ENCODE measurements at regions not wholly inside any gene's neighbourhood (a gene's known extent, or its start where the extent isn't known, plus 50 kb on each side); places are given as distances from the start of the nearest gene placed in this dataset.
A peak's percentile ranks its signal among the peaks of the same experiment; 100 is the strongest.

- no peak for TF ChIP-seq CTCF (IDR thresholded peaks at IDR 0.05; ENCODE audit: low read depth, low read length)
- peak in 1 of 2 donors; percentile 5 for DNase-seq (ENCODE audit: low read depth in 2 of 2)
- H3K4me3 ChIP-seq (replicated peaks in 1 of 2; ENCODE audit: low read depth in 2 of 2, low read length in 2 of 2) = no peak overlapping the region
These were observed 528.4 kb upstream of the NBEA start for GRCh38 chr13:34413538-34414210.

GRCh38 chr13:34414616-34415015, 527.5 kb upstream of the NBEA start:
- H3K4me3 ChIP-seq (replicated peaks in 1 of 2; ENCODE audit: low read depth in 2 of 2, low read length in 2 of 2) = no peak overlapping the region
- DNase-seq (ENCODE audit: low read depth in 2 of 2) = no peak
- no peak for TF ChIP-seq CTCF (IDR thresholded peaks at IDR 0.05; ENCODE audit: low read depth, low read length)

- no peak overlapping the region for H3K4me3 ChIP-seq (replicated peaks in 1 of 2; ENCODE audit: low read depth in 2 of 2, low read length in 2 of 2)
- TF ChIP-seq CTCF (IDR thresholded peaks at IDR 0.05; ENCODE audit: low read depth, low read length) = no peak
- DNase-seq (ENCODE audit: low read depth in 2 of 2) = peak; percentile 68 to 71
These were observed 525.1 kb upstream of the NBEA start for GRCh38 chr13:34416971-34417380.

- no peak for TF ChIP-seq CTCF (IDR thresholded peaks at IDR 0.05; ENCODE audit: low read depth, low read length)
- no peak overlapping the region for H3K4me3 ChIP-seq (replicated peaks in 1 of 2; ENCODE audit: low read depth in 2 of 2, low read length in 2 of 2)
- DNase-seq (ENCODE audit: low read depth in 2 of 2) = no peak
These were observed 524.2 kb upstream of the NBEA start for GRCh38 chr13:34417896-34418295.

- no peak overlapping the region for H3K4me3 ChIP-seq (replicated peaks in 1 of 2; ENCODE audit: low read depth in 2 of 2, low read length in 2 of 2)
- DNase-seq (ENCODE audit: low read depth in 2 of 2) = no peak
- TF ChIP-seq CTCF (IDR thresholded peaks at IDR 0.05; ENCODE audit: low read depth, low read length) = no peak
These were observed 523.0 kb upstream of the NBEA start for GRCh38 chr13:34419025-34419424.

GRCh38 chr13:34419755-34420154, 522.3 kb upstream of the NBEA start:
- no peak overlapping the region for H3K4me3 ChIP-seq (replicated peaks in 1 of 2; ENCODE audit: low read depth in 2 of 2, low read length in 2 of 2)
- no peak for DNase-seq (ENCODE audit: low read depth in 2 of 2)
- TF ChIP-seq CTCF (IDR thresholded peaks at IDR 0.05; ENCODE audit: low read depth, low read length) = no peak

Measured in cardiac fibroblast (primary cell).